Tibial nerve (tissue), 4 donors: ENCODE measurements at regions not wholly inside any gene's neighbourhood (a gene's known extent, or its start where the extent isn't known, plus 50 kb on each side); places are given as distances from the start of the nearest gene placed in this dataset.

Source experiments
- CTCF ChIP-seq, 5 experiments: fragments of 200-600 bp in 3 of 5; fragments of 450-650 bp in 2 of 5; sonication (generic) in 3 of 5; IDR thresholded peaks; one replicate each; pipeline ENCODE4 v1.5.1; 2016 to 2019; ENCODE audit warnings: antibody characterized with exemption in 5 of 5, mild to moderate bottlenecking in 3 of 5, moderate library complexity in 2 of 5
- EP300 ChIP-seq, 2 donors: sonication (generic); formaldehyde crosslinking; IDR thresholded peaks; one replicate each; pipeline ENCODE4 v1.6.1; 2017; ENCODE audit warnings: antibody characterized with exemption in 2 of 2, mild to moderate bottlenecking in 1 of 2
- POLR2A ChIP-seq, 2 donors: fragments of 450-650 bp; IDR thresholded peaks; one replicate each; pipeline ENCODE4 v1.6.1; 2017; ENCODE audit warnings: antibody characterized with exemption in 2 of 2, mild to moderate bottlenecking in 2 of 2, moderate library complexity in 2 of 2

DNA sequence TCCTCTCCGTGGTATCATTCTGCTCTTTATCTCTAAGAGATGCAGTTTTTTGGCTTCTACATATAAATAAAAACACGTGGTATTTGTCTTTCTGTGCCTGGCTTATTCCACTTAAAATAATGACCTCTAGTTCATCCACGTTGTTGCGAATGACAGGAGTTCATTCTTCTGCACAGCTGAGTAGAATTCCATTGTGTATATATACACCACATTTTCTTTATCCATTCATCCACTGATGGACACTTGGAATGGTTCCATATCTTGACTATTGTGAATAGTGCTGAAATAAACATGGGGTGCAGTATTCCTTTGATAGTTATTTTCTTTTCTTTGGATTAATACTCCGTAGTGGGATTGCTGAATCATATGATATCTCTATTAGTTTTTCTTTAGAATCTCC lies 262.3 kb downstream of the SOX11 start:
- TF ChIP-seq CTCF (IDR thresholded peaks at IDR 0.05), result no peak
- no peak for TF ChIP-seq POLR2A (IDR thresholded peaks at IDR 0.05)
- no peak for TF ChIP-seq EP300 (IDR thresholded peaks at IDR 0.05)
